ENCODE measurements at regions not wholly inside any gene's neighbourhood (a gene's known extent, or its start where the extent isn't known, plus 50 kb on each side); places are given as distances from the start of the nearest gene placed in this dataset.

DNA sequence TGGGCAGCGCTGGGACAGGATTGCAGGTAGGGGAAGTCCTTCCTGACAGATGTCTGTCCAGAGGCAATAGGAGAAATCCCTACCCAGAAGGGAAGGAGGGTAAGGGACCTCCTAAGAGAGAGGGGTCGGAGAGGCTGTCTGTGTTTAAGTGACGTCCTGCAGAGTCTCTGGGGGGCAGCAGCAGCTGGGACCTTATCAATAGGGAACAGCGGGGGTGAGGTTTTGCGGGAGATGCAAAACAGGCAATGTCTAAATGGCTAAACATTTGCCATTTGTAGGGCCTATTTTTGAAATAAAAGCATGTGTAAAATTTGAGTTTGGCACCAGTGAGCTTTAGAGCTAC, 108.7 kb upstream of the HS6ST1 start:
- Histone ChIP-seq H3K27me3 (no peaks in the 10 kb centered on the region), H3K4me3 (no peak overlapping the region), H3K9me3 (peaks cover 0 to 13% of the 10 kb centered on the region in 2 donors), H3K27ac (no peak overlapping the region), H3K36me3 (no peaks in the 10 kb centered on the region), H3K4me1 (no peaks in the 10 kb centered on the region)
- intact Hi-C loops (cut with DNase I): no loop called here
- ATAC-seq: no peak
- TF ChIP-seq, protein P1, sequence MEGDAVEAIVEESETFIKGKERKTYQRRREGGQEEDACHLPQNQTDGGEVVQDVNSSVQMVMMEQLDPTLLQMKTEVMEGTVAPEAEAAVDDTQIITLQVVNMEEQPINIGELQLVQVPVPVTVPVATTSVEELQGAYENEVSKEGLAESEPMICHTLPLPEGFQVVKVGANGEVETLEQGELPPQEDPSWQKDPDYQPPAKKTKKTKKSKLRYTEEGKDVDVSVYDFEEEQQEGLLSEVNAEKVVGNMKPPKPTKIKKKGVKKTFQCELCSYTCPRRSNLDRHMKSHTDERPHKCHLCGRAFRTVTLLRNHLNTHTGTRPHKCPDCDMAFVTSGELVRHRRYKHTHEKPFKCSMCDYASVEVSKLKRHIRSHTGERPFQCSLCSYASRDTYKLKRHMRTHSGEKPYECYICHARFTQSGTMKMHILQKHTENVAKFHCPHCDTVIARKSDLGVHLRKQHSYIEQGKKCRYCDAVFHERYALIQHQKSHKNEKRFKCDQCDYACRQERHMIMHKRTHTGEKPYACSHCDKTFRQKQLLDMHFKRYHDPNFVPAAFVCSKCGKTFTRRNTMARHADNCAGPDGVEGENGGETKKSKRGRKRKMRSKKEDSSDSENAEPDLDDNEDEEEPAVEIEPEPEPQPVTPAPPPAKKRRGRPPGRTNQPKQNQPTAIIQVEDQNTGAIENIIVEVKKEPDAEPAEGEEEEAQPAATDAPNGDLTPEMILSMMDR (IDR thresholded peaks at IDR 0.05): no peak
- peak in 1 of 4 donors; percentile 4 for DNase-seq

DNA sequence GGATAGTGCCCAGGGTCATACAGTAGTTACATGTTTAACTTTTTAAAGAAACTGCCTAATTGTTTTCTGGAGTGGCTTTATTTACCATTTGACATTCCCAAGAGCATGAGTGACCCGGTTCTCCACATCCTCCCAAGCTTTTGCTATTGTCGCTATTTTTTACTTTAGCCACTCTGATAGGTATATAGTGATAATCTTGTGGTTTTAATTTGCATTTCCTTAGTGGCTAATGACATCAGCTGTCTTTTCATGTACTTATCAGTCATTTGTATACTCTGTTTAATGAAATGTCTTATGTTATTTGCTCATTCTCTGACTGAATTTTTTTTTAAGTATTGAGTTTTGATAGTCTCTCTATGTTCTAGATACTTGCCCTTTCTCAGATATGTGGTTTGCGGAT, 109.7 kb upstream of the HS6ST1 start:
- intact Hi-C loops (cut with DNase I): no loop called here
- no peak for DNase-seq
- Histone ChIP-seq H3K9me3 (peaks cover 0 to 11% of the 10 kb centered on the region in 2 donors), H3K27me3 (no peaks in the 10 kb centered on the region), H3K4me3 (no peak overlapping the region), H3K27ac (no peak overlapping the region), H3K4me1 (no peaks in the 10 kb centered on the region), H3K36me3 (no peaks in the 10 kb centered on the region)
- no peak for ATAC-seq
- TF ChIP-seq, protein P1 (IDR thresholded peaks at IDR 0.05): no peak

- H3K4me3 ChIP-seq: no peak overlapping the region
- no peak for DNase-seq
- no peaks in the 10 kb centered on the region for H3K36me3 ChIP-seq
- intact Hi-C loops (cut with DNase I): no loop called here
- H3K27ac ChIP-seq: no peak overlapping the region
- TF ChIP-seq, protein P1 (IDR thresholded peaks at IDR 0.05): no peak
- ATAC-seq: no peak
- no peaks in the 10 kb centered on the region for H3K4me1 ChIP-seq
- peaks cover 0 to 11% of the 10 kb centered on the region in 2 donors for H3K9me3 ChIP-seq
- no peaks in the 10 kb centered on the region for H3K27me3 ChIP-seq
Measured at GRCh38 chr2:128432423-128432822, 113.8 kb upstream of the HS6ST1 start.

DNA sequence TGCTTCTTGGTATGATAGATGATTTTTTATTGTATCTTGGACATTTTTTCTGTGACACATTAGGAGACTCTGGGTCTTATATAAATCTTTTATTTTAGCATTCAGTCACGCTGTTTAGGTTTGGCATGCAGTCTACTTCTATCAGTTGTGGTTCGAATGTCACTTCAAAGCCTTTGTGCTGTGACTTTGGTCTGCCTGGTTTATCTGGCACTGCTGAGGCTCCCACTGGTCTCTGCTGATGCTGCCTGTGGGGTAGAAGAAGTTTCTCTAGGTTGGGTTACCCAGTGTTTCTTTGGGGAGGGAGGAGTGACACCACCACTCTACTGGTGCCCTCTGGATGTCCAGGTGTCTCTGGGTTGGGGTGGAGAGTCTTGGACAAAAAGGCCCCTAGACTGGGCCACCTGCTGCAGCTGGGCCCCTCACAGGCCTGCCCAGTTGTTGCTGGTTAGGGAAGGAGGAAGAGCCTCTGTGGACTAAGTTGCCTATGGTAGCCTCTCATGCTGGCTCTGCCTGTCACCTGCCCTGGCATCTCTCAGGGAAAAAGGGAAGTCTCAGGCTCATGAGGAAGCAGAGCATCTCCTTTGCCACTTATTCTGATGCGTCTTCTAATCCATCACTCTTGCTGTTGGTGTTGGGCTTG, 115.4 kb upstream of the HS6ST1 start:
- no peaks in the 10 kb centered on the region for H3K27me3 ChIP-seq
- DNase-seq (peak in 1 of 4 donors; percentile 15), ATAC-seq (no peak)
- intact Hi-C loops (cut with DNase I): no loop called here
- no peak overlapping the region for H3K4me3 ChIP-seq
- peaks cover 0 to 11% of the 10 kb centered on the region in 2 donors for H3K9me3 ChIP-seq
- no peak overlapping the region for H3K27ac ChIP-seq
- no peaks in the 10 kb centered on the region for H3K36me3 ChIP-seq
- TF ChIP-seq, protein P1 (IDR thresholded peaks at IDR 0.05): no peak
- H3K4me1 ChIP-seq: no peaks in the 10 kb centered on the region

DNA sequence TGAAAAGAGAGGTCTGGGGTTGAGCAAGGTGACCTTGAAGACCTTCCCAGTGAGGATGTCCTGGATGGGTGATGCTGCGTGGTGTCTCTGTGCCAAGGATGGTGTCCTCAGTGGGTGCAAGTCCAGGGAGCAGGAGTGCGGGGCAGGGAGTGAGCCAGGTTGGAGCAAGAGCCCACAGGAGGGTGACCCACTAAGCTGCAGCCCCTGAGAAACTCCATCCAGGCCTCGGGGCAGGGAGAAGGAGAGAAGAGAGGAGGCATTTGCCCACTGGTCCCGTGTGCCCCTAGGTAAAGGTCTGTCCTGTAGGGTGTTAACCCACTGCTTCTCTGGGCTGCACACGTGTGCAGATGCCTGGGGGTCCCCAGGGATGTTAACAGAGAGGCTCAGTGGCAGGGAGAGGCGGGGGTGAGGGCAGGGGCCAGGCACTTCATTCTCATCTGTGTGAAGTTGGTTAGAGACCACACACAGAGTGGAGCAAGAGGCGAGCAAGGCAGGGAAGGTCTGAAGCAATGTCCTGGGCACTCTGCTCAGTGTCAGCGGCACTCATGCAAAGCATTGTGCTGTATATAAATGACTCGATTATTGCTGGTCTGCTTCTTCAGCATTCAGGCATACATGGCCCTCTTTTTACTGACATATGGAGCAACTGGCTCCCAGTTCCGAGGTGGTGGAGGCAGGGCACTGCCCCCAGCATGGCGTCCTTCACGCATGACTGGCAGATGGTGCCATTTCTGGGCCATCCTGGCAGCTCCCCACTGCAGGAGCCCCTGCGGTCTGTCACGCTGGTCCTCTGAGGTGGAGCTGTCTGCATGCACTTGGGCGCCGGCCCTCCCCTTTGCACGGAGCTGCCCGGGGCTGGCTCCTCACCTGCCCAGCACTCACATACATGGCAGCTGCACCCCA, 117.2 kb upstream of the HS6ST1 start:
- H3K4me3 ChIP-seq: no peak overlapping the region
- DNase-seq (peak in 2 of 4 donors; percentile 26 to 62), ATAC-seq (no peak)
- H3K27ac ChIP-seq: no peak overlapping the region
- H3K36me3 ChIP-seq: no peaks in the 10 kb centered on the region
- no peaks in the 10 kb centered on the region for H3K27me3 ChIP-seq
- no peaks in the 10 kb centered on the region for H3K4me1 ChIP-seq
- peaks cover 0 to 3% of the 10 kb centered on the region in 2 donors for H3K9me3 ChIP-seq
- intact Hi-C loops (cut with DNase I): no loop called here
- TF ChIP-seq, protein P1 (IDR thresholded peaks at IDR 0.05): no peak
